ENCODE measurements at regions not wholly inside any gene's neighbourhood (a gene's known extent, or its start where the extent isn't known, plus 50 kb on each side); places are given as distances from the start of the nearest gene placed in this dataset.

- ATAC-seq (ENCODE audit: low FRiP score): no peak
- no peak for DNase-seq (ENCODE audit: low spot score)
- TF ChIP-seq, protein P1, sequence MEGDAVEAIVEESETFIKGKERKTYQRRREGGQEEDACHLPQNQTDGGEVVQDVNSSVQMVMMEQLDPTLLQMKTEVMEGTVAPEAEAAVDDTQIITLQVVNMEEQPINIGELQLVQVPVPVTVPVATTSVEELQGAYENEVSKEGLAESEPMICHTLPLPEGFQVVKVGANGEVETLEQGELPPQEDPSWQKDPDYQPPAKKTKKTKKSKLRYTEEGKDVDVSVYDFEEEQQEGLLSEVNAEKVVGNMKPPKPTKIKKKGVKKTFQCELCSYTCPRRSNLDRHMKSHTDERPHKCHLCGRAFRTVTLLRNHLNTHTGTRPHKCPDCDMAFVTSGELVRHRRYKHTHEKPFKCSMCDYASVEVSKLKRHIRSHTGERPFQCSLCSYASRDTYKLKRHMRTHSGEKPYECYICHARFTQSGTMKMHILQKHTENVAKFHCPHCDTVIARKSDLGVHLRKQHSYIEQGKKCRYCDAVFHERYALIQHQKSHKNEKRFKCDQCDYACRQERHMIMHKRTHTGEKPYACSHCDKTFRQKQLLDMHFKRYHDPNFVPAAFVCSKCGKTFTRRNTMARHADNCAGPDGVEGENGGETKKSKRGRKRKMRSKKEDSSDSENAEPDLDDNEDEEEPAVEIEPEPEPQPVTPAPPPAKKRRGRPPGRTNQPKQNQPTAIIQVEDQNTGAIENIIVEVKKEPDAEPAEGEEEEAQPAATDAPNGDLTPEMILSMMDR (IDR thresholded peaks at IDR 0.05): no peak
These were observed 1429.6 kb upstream of the ALCAM start for GRCh38 chr3:103937094-103937493.

DNA sequence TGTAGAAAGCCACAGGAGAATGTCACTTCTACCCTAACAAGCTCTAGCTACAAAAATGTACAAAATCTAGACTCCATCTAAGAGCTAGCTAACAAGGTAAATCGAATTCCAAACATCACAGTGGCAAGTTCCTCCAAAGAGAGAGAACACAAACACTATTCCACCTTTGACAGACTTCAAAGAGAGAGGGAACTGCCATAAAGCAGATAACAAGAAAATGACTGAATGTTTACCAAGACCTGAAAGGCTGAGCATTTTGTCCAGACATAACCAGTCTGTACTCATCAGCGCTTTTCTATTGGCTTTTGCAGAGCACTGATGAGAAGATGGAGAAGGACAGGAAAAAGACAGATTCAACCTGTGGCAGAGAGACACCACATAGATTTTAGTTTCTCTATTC lies 1419.6 kb upstream of the ALCAM start:
- ATAC-seq (ENCODE audit: low FRiP score): no peak
- DNase-seq (ENCODE audit: low spot score): no peak
- TF ChIP-seq, protein P1 (IDR thresholded peaks at IDR 0.05): no peak

DNA sequence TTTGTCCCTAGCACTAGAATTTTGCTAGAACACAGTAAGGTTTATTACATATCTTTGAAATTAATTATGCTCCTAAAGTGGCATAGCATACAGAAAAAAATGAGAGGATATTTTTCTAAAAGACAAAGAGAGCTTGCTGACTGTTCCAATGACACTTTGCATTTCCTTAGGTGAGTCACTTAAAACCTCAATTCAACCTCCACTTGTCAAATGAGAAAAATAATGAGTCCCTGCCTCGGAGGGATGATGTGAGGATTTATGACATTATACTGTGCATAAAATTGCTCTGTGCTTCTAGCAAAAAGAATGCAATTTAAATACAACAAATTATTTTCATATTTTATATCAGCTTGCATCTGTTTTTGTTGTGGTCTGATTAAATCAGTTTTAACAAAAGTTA lies 1417.0 kb upstream of the ALCAM start:
- TF ChIP-seq, protein P1 (IDR thresholded peaks at IDR 0.05): no peak
- DNase-seq (ENCODE audit: low spot score) (no peak), ATAC-seq (ENCODE audit: low FRiP score) (no peak)

GRCh38 chr3:103950676-103951075 lies 1416.0 kb upstream of the ALCAM start:
- ATAC-seq (ENCODE audit: low FRiP score): no peak
- no peak for DNase-seq (ENCODE audit: low spot score)
- TF ChIP-seq, protein P1 (IDR thresholded peaks at IDR 0.05): no peak

- TF ChIP-seq, protein P1 (IDR thresholded peaks at IDR 0.05): no peak
- no peak for DNase-seq (ENCODE audit: low spot score)
- ATAC-seq (ENCODE audit: low FRiP score): no peak
These were observed 1412.9 kb upstream of the ALCAM start for GRCh38 chr3:103953796-103954195.

GRCh38 chr3:103960819-103961218 lies 1405.9 kb upstream of the ALCAM start:
- TF ChIP-seq, protein P1 (IDR thresholded peaks at IDR 0.05): no peak
- no peak for ATAC-seq (ENCODE audit: low FRiP score)
- DNase-seq (ENCODE audit: low spot score): no peak

DNA sequence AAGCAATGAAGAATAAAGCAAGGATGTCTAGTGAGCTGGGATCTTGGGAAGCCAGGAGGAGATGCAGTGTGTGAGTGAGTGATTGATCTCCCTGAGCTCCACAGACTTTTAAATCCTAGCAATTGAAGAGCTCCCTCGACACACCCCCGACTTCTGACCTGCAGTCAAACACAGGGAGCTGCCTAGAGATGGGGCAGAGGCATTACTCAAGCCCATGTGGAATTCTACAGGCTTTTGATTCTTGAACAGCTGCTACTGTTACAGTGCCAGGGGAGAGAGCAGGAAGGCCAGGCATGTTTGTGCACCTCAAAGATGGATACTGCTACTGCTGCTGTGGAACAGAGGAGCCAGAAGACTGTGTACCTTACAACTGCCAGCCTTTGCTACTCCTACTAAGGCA lies 1403.1 kb upstream of the ALCAM start:
- DNase-seq (ENCODE audit: low spot score) (no peak), ATAC-seq (ENCODE audit: low FRiP score) (no peak)
- TF ChIP-seq, protein P1 (IDR thresholded peaks at IDR 0.05): no peak
